ENCODE measurements at regions not wholly inside any gene's neighbourhood (a gene's known extent, or its start where the extent isn't known, plus 50 kb on each side); places are given as distances from the start of the nearest gene placed in this dataset.
"Not testable (repeated sequence)": the region's sequence is repeated elsewhere in the genome, so short reads cannot be mapped to it uniquely, and the experiment has no call there.

DNA sequence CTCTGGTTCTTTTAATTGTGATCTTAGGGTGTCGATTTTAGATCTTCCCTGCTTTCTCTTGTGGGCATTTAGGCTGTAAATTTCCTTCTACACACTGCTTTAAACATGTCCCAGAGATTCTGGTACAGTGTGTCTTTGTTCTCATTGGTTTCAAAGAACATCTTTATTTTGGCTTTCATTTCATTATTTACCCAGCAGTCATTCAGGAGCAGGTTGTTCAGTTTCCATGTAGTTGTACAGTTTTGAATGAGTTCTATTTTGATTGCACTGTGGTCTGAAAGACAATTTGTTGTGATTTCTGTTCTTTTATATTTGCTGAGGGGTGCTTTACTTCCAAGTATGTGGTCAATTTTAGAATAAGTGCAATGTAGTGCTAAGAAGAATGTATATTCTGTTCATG, 423.8 kb downstream of the PIK3C3 start:
- not testable (repeated sequence) for FAIRE-seq

GRCh38 chr18:42381236-42381635, 426.2 kb downstream of the PIK3C3 start:
- not testable (repeated sequence) for H3K9me1 ChIP-seq (replicated peaks; ENCODE audit: control insufficient read depth, extremely low read depth, insufficient read depth, low read length)

More for the DNA sequence above, 423.8 kb downstream of the PIK3C3 start:
- H3K27me3 ChIP-seq (ENCODE audit: control insufficient read depth in 2 of 2, insufficient read depth in 2 of 2, low read length in 2 of 2); H3K36me3 ChIP-seq (ENCODE audit: control insufficient read depth in 2 of 2, extremely low read depth in 1 of 2, insufficient read depth in 2 of 2, low read length in 2 of 2); intact Hi-C loops (cut with micrococcal nuclease); H3K4me2 ChIP-seq (ENCODE audit: insufficient read depth, low read length); H2AFZ ChIP-seq (ENCODE audit: low read depth, low read length); H3K27ac ChIP-seq (ENCODE audit: insufficient read depth, low read depth, low read length); DNase-seq (ENCODE audit: low read depth, low spot score); BruUV-seq (replicated peaks); H3K79me2 ChIP-seq (ENCODE audit: control insufficient read depth, insufficient read depth, low read length); H3K9me1 ChIP-seq (replicated peaks; ENCODE audit: control insufficient read depth, extremely low read depth, insufficient read depth, low read length); H4K20me1 ChIP-seq (replicated peaks; ENCODE audit: control insufficient read depth, extremely low read depth, insufficient read depth, low read length); CTCF ChIA-PET; H3K9ac ChIP-seq (replicated peaks; ENCODE audit: extremely low read depth, insufficient read depth, low read length); H3K4me3 ChIP-seq (replicated peaks in 1 of 3; ENCODE audit: insufficient read depth in 1 of 3, low read depth in 1 of 3, low read length in 3 of 3); POLR2A ChIA-PET; dilution Hi-C loops (cut with MboI; ENCODE audit: extremely low pct_ligation_motif_present, low sequenced_read_pairs); H3K4me1 ChIP-seq (ENCODE audit: control insufficient read depth, extremely low read depth, insufficient read depth, low read length); H3K9me3 ChIP-seq (replicated peaks; ENCODE audit: control insufficient read depth, insufficient read depth, low read length): not testable (repeated sequence)

DNA sequence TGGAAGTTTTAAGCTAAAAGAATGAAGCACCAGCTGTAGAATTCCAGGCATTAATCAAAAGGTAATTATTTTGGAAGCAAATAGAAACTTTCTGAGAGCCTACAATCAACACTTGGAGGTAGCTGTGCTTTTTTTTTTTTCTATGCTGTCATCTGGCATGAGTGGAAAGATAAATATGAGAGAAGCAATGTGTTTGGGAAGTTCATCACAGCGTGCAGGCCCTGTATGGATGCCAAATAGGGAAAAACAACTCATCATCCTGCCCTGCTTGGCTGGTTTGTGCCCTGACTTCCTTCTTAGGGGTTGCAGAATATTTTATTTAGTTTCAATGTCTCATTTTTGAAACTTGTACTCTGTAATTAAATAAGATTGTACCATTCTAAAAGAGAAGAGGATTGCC, 437.4 kb downstream of the PIK3C3 start:
- Histone ChIP-seq H3K79me2 (ENCODE audit: control insufficient read depth, insufficient read depth, low read length) (no peaks in the 10 kb centered on the region), H3K4me2 (ENCODE audit: insufficient read depth, low read length) (no peak overlapping the region), H3K4me3 (replicated peaks in 1 of 3; ENCODE audit: insufficient read depth in 1 of 3, low read depth in 1 of 3, low read length in 3 of 3) (no peak overlapping the region), H3K27ac (ENCODE audit: insufficient read depth, low read depth, low read length) (no peak overlapping the region), H2AFZ (ENCODE audit: low read depth, low read length) (no peak overlapping the region), H3K27me3 (ENCODE audit: control insufficient read depth in 2 of 2, insufficient read depth in 2 of 2, low read length in 2 of 2) (no peaks in the 10 kb centered on the region), H3K9me3 (replicated peaks; ENCODE audit: control insufficient read depth, insufficient read depth, low read length) (no peaks in the 10 kb centered on the region), H4K20me1 (replicated peaks; ENCODE audit: control insufficient read depth, extremely low read depth, insufficient read depth, low read length) (no peaks in the 10 kb centered on the region), H3K4me1 (ENCODE audit: control insufficient read depth, extremely low read depth, insufficient read depth, low read length) (no peaks in the 10 kb centered on the region), H3K9ac (replicated peaks; ENCODE audit: extremely low read depth, insufficient read depth, low read length) (no peak overlapping the region), H3K36me3 (ENCODE audit: control insufficient read depth in 2 of 2, extremely low read depth in 1 of 2, insufficient read depth in 2 of 2, low read length in 2 of 2) (no peaks in the 10 kb centered on the region), H3K9me1 (replicated peaks; ENCODE audit: control insufficient read depth, extremely low read depth, insufficient read depth, low read length) (no peaks in the 10 kb centered on the region)
- no peak for TF ChIP-seq FOS (IDR thresholded peaks at IDR 0.05; ENCODE audit: borderline replicate concordance, insufficient read depth, low read length)
- no peak for TF ChIP-seq POLR2AphosphoS5 (IDR thresholded peaks at IDR 0.05; ENCODE audit: insufficient read depth, low read depth, low read length)
- no peak for TF ChIP-seq MYC (IDR thresholded peaks at IDR 0.05; ENCODE audit: low read depth, low read length)
- no peak for TF ChIP-seq JUN (IDR thresholded peaks at IDR 0.05; ENCODE audit: borderline replicate concordance, insufficient read depth, insufficient read length, low read depth)
- DNase-seq (ENCODE audit: low read depth, low spot score) (no peak), FAIRE-seq (no peak)
- BruUV-seq (replicated peaks) = no TSS peak
- CTCF ChIA-PET = no interaction called here
- POLR2A ChIA-PET = no interaction called here
- dilution Hi-C loops (cut with MboI; ENCODE audit: extremely low pct_ligation_motif_present, low sequenced_read_pairs) = no loop called here
- intact Hi-C loops (cut with micrococcal nuclease) = no loop called here

More at GRCh38 chr18:42381236-42381635, 426.2 kb downstream of the PIK3C3 start:
- H3K27me3 ChIP-seq (ENCODE audit: control insufficient read depth in 2 of 2, insufficient read depth in 2 of 2, low read length in 2 of 2); H2AFZ ChIP-seq (ENCODE audit: low read depth, low read length); CTCF ChIA-PET; H3K27ac ChIP-seq (ENCODE audit: insufficient read depth, low read depth, low read length); dilution Hi-C loops (cut with MboI; ENCODE audit: extremely low pct_ligation_motif_present, low sequenced_read_pairs); POLR2A ChIA-PET; H3K36me3 ChIP-seq (ENCODE audit: control insufficient read depth in 2 of 2, extremely low read depth in 1 of 2, insufficient read depth in 2 of 2, low read length in 2 of 2); intact Hi-C loops (cut with micrococcal nuclease); H3K4me2 ChIP-seq (ENCODE audit: insufficient read depth, low read length); H3K9ac ChIP-seq (replicated peaks; ENCODE audit: extremely low read depth, insufficient read depth, low read length); BruUV-seq (replicated peaks); DNase-seq (ENCODE audit: low read depth, low spot score); H3K79me2 ChIP-seq (ENCODE audit: control insufficient read depth, insufficient read depth, low read length); FAIRE-seq; H3K4me3 ChIP-seq (replicated peaks in 1 of 3; ENCODE audit: insufficient read depth in 1 of 3, low read depth in 1 of 3, low read length in 3 of 3); H4K20me1 ChIP-seq (replicated peaks; ENCODE audit: control insufficient read depth, extremely low read depth, insufficient read depth, low read length); H3K4me1 ChIP-seq (ENCODE audit: control insufficient read depth, extremely low read depth, insufficient read depth, low read length); H3K9me3 ChIP-seq (replicated peaks; ENCODE audit: control insufficient read depth, insufficient read depth, low read length): not testable (repeated sequence)

Measured in endothelial cell of umbilical vein (primary cell).